Endothelial cell of umbilical vein (primary cell): ENCODE measurements at regions not wholly inside any gene's neighbourhood (a gene's known extent, or its start where the extent isn't known, plus 50 kb on each side); places are given as distances from the start of the nearest gene placed in this dataset.

Experiments
- BruUV-seq: library from RNA; stranded (reverse); fragments of 400-500 nt; replicated peaks from 2 replicates; lab custom pipeline; 2021; lab: Mats Ljungman, UMichigan
- CTCF ChIA-PET: fragments of 300-600, 350-600 bp; sonication (Branson Sonifier 250); formaldehyde crosslinking; loops from one replicate; lab custom pipeline; 2021; ENCODE audit warnings: antibody characterized with exemption, inconsistent platforms; lab: Charles Lee
- POLR2A ChIA-PET: fragments of 300-600, 350-600 bp; sonication (Branson Sonifier 250); formaldehyde crosslinking; loops from one replicate; lab custom pipeline; 2021; ENCODE audit warnings: antibody characterized with exemption, inconsistent platforms; lab: Charles Lee
- DNase-seq: peaks from one replicate; pipeline ENCODE4 v3.0.0-alpha.2; 2011; ENCODE audit warnings: low read depth, low spot score
- FAIRE-seq: peaks from 2 replicates; lab custom pipeline; 2011; peaks lifted over from hg19 to GRCh38; lab: Jason Lieb, UNC
- H2AFZ ChIP-seq: 2 replicates; pipeline ENCODE4 v1.6.0; 2012; ENCODE audit warnings: low read depth, low read length, control low read depth, inconsistent platforms
- H3K27ac ChIP-seq: 2 replicates; pipeline ENCODE4 v1.5.1; 2011; ENCODE audit warnings: low read depth, mild to moderate bottlenecking, control low read depth, low read length, moderate library complexity; ENCODE audit not compliant: insufficient read depth
- H3K27me3 ChIP-seq, 2 experiments: 2 replicates each; pipeline versions ENCODE4 v1.6.0 to v1.6.1; 2011; ENCODE audit warnings: low read length in 2 of 2, mixed read lengths in 1 of 2; ENCODE audit not compliant: control insufficient read depth in 2 of 2, insufficient read depth in 2 of 2
- H3K36me3 ChIP-seq, 2 experiments: 2 replicates in 1 of 2; 3 replicates in 1 of 2; pipeline ENCODE4 v1.5.1; 2011; ENCODE audit warnings: low read length in 2 of 2, mild to moderate bottlenecking in 1 of 2, moderate library complexity in 1 of 2; ENCODE audit not compliant: control insufficient read depth in 2 of 2, insufficient read depth in 2 of 2; ENCODE audit errors: extremely low read depth in 1 of 2
- H3K4me1 ChIP-seq: 3 replicates; pipeline ENCODE4 v1.5.1; 2011; ENCODE audit warnings: mild to moderate bottlenecking, low read length; ENCODE audit not compliant: control insufficient read depth, insufficient read depth; ENCODE audit errors: extremely low read depth
- H3K4me2 ChIP-seq: 2 replicates; pipeline ENCODE4 v1.6.1; 2011; ENCODE audit warnings: low read length, control low read depth, mixed read lengths; ENCODE audit not compliant: insufficient read depth
- H3K4me3 ChIP-seq, 3 experiments: fragments of 200-600 bp in 1 of 3; sonication (generic), shearing (Covaris generic) in 1 of 3; replicated peaks in 1 of 3; 2 replicates each; pipeline ENCODE4 v1.5.1; 2011 to 2016; ENCODE audit warnings: control low read depth in 3 of 3, low read length in 3 of 3, mild to moderate bottlenecking in 2 of 3, inconsistent platforms in 1 of 3, low read depth in 1 of 3, moderate library complexity in 1 of 3; ENCODE audit not compliant: insufficient read depth in 1 of 3
- H3K79me2 ChIP-seq: 2 replicates; pipeline ENCODE4 v1.6.0; 2012; ENCODE audit warnings: low read length, inconsistent platforms; ENCODE audit not compliant: control insufficient read depth, insufficient read depth
- H3K9ac ChIP-seq: replicated peaks from 2 replicates; pipeline ENCODE3; 2011; ENCODE audit warnings: low read length, control low read depth; ENCODE audit not compliant: insufficient read depth; ENCODE audit errors: extremely low read depth
- H3K9me1 ChIP-seq: replicated peaks from 3 replicates; pipeline ENCODE4 v1.6.0; 2011; ENCODE audit warnings: mild to moderate bottlenecking, low read length; ENCODE audit not compliant: control insufficient read depth, insufficient read depth; ENCODE audit errors: extremely low read depth
- H3K9me3 ChIP-seq: replicated peaks from 2 replicates; pipeline ENCODE4 v1.5.1; 2012; ENCODE audit warnings: low read length, inconsistent platforms; ENCODE audit not compliant: control insufficient read depth, insufficient read depth
- H4K20me1 ChIP-seq: replicated peaks from 2 replicates; pipeline ENCODE3; 2011; ENCODE audit warnings: mild to moderate bottlenecking, low read length; ENCODE audit not compliant: control insufficient read depth, insufficient read depth; ENCODE audit errors: extremely low read depth
- CTCF ChIP-seq, 2 donors: IDR thresholded peaks; 1 replicate in 1 of 2; 2 replicates in 1 of 2; pipeline ENCODE4 v1.5.1; 2011; ENCODE audit warnings: low read length in 2 of 2, mild to moderate bottlenecking in 2 of 2, moderate library complexity in 2 of 2, control low read depth in 1 of 2, inconsistent platforms in 1 of 2, low read depth in 1 of 2; ENCODE audit not compliant: insufficient read depth in 1 of 2; ENCODE audit errors: extremely low read depth in 1 of 2
- EZH2 ChIP-seq: IDR thresholded peaks from 2 replicates; pipeline ENCODE4 v1.6.1; 2012; ENCODE audit warnings: borderline replicate concordance, low read depth, mild to moderate bottlenecking, moderate library complexity, low read length, inconsistent platforms; ENCODE audit not compliant: severe bottlenecking
- FOS ChIP-seq: IDR thresholded peaks from 2 replicates; pipeline ENCODE4 v1.6.1; 2011; ENCODE audit warnings: mild to moderate bottlenecking, low read length, moderate library complexity, borderline replicate concordance; ENCODE audit not compliant: insufficient read depth
- GATA2 ChIP-seq: IDR thresholded peaks from 2 replicates; pipeline ENCODE4 v1.7.0; 2011; ENCODE audit warnings: low read depth, mild to moderate bottlenecking, moderate library complexity, mixed read lengths, low read length; ENCODE audit not compliant: insufficient read length, insufficient read depth
- JUN ChIP-seq: IDR thresholded peaks from 2 replicates; pipeline ENCODE4 v1.6.1; 2011; ENCODE audit warnings: borderline replicate concordance, low read depth; ENCODE audit not compliant: insufficient read length, insufficient read depth
- MAX ChIP-seq: IDR thresholded peaks from 2 replicates; pipeline ENCODE4 v1.6.1; 2011; ENCODE audit not compliant: insufficient read depth, insufficient read length
- MYC ChIP-seq: IDR thresholded peaks from one replicate; pipeline ENCODE4 v1.6.1; 2011; ENCODE audit warnings: mild to moderate bottlenecking, low read depth, low read length
- POLR2A ChIP-seq: IDR thresholded peaks from 2 replicates; pipeline ENCODE4 v1.6.1; 2012; ENCODE audit warnings: low read depth, mild to moderate bottlenecking, control low read depth, low read length
- POLR2AphosphoS5 ChIP-seq: IDR thresholded peaks from 2 replicates; pipeline ENCODE4 v1.6.1; 2012; ENCODE audit warnings: low read depth, mild to moderate bottlenecking, control low read depth, low read length, moderate library complexity; ENCODE audit not compliant: insufficient read depth
- dilution Hi-C: fragments of 300-500 bp; cut with MboI; formaldehyde crosslinking; loops from one replicate; pipeline ENCODE4 v1.15.0; 2019; ENCODE audit warnings: low sequenced_read_pairs; ENCODE audit not compliant: extremely low pct_ligation_motif_present
- intact Hi-C: fragments of 100-400 bp; cut with micrococcal nuclease; formaldehyde crosslinking; loops from one replicate; pipeline ENCODE4 v1.10.0; 2022

GRCh38 chr3:64422932-64423331 lies 197.7 kb upstream of the PRICKLE2 start:
- ChIA-PET CTCF (interaction anchor here (0.7 kb wide), 1 partner anchor 393 kb away, joined by 3 read pairs; no protein-coding TSS in a partner anchor), POLR2A (no interaction called here)
- Histone ChIP-seq H2AFZ (no peak overlapping the region), H3K9ac (no peak overlapping the region), H3K27me3 (peaks cover 0 to 6% of the 10 kb centered on the region in 2 experiments), H3K27ac (no peak overlapping the region), H3K4me3 (no peak overlapping the region), H3K4me1 (no peaks in the 10 kb centered on the region), H3K4me2 (no peak overlapping the region), H3K79me2 (no peaks in the 10 kb centered on the region), H3K36me3 (no peaks in the 10 kb centered on the region), H4K20me1 (no peaks in the 10 kb centered on the region), H3K9me1 (no peaks in the 10 kb centered on the region), H3K9me3 (no peaks in the 10 kb centered on the region)
- DNase-seq (no peak), FAIRE-seq (no peak)
- dilution Hi-C loops (no loop called here), intact Hi-C loops (no loop called here)
- TF ChIP-seq GATA2 = no peak
- no peak for TF ChIP-seq EZH2
- no peak for TF ChIP-seq FOS
- no peak for TF ChIP-seq MYC
- TF ChIP-seq CTCF (IDR thresholded peaks at IDR 0.05; ENCODE audit: extremely low read depth in 1 of 2, insufficient read depth in 1 of 2, low read depth in 1 of 2, low read length in 2 of 2) = no peak
- no peak for TF ChIP-seq POLR2AphosphoS5
- no peak for TF ChIP-seq MAX
- no peak for TF ChIP-seq JUN
- no peak for TF ChIP-seq POLR2A
- no TSS peak for BruUV-seq
